Hematopoietic multipotent progenitor cell (in vitro differentiated cells): ENCODE measurements at regions not wholly inside any gene's neighbourhood (a gene's known extent, or its start where the extent isn't known, plus 50 kb on each side); places are given as distances from the start of the nearest gene placed in this dataset.

Experiments
- DNase-seq, 3 donors: peaks; one replicate each; pipeline ENCODE4 v3.0.0-alpha.2; 2011 to 2015; ENCODE audit warnings: low read depth in 2 of 3, low spot score in 2 of 3

DNA sequence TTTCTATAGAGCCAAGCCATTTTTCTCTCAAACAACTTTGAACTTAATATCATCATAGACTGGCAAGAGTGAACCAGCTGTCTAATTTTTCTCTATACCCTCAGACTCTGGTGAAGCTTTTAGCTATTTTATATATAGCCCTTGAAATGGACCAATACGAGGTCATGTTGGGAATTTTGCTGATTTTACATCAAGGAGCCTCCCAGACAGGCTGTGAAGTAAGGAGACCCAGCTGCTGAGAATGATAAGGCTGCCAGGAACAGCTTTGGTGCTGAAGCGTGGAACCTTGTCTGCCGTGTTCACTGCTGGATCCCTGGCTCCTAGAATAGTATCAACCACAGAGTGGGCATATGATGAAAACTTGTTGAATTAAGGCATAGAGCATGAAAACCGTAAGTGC lies 326.2 kb upstream of the NAV3 start:
- DNase-seq = no peak

DNA sequence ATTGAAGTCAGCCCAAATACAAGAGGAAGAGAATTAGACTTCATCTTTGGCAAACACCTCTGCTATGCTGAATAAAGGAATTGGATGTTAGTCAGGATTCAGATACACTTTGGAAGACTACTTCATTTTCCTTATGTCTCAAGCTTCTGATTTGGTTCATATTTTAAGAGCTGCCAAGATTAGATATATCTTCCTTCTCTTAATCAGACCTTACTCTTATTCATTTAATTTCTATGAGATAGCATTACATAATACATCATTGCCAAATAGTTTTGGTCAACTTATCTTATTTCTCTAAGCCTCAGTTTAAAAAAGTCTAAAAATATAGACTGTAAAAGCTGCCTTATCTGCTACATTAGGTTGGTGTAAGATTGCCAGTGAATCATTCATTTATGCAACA lies 330.6 kb upstream of the NAV3 start:
- DNase-seq = no peak

DNA sequence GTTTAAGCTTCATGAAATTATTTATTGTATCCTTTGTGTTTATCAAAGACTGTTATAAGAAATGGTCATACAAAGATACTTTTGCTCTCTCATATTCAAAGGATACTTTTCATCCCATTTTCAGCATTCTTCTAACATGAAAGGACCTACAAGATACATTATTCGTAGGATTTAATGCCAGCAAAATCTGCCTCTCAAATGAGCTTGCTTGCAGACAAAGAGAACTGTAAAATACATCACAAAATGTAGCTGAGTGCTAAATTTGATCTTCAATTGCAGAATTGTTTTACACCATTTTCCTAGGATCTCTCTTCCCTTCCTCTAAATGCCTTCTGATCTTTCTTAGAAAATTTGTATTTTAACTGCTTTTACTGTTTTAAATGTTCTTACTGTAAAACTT lies 333.0 kb upstream of the NAV3 start:
- no peak for DNase-seq

DNA sequence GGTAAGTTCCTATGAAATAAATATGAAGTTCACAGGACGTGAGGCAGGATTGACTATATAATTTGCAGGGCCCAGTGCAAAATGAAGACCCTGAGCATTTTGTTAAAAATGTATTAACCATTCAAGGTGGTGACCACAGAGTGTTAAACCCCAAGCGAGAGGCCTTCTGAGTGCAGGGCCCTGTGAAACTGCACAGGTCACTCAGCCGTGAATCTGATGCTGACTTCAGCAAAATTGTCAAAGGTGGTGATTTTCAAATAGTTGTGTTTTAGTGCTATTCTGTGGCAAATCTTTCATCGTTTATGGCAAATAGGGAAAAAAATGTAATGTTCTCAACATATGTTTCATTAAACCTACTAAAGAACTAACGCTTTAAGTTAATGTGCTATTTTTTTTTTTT lies 334.0 kb upstream of the NAV3 start:
- no peak for DNase-seq

DNA sequence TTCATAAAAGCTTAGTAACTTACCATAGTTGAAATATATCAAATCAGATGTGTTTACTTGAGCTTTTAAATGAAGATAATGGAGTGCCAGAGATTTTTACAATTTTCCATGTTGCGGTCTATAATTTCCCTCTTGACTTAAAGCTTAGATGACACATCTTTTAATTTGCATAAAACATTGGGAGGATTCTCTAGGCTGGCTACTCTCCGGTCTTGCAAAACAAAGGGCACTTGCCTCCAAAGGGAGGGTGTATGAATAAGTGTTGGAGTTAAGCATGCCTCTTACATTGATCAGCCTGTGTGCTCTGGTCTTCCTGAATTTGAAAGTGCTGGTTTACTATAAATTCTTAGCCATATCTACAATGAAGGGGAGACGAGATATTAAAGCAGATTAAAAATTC lies 336.4 kb upstream of the NAV3 start:
- no peak for DNase-seq

DNA sequence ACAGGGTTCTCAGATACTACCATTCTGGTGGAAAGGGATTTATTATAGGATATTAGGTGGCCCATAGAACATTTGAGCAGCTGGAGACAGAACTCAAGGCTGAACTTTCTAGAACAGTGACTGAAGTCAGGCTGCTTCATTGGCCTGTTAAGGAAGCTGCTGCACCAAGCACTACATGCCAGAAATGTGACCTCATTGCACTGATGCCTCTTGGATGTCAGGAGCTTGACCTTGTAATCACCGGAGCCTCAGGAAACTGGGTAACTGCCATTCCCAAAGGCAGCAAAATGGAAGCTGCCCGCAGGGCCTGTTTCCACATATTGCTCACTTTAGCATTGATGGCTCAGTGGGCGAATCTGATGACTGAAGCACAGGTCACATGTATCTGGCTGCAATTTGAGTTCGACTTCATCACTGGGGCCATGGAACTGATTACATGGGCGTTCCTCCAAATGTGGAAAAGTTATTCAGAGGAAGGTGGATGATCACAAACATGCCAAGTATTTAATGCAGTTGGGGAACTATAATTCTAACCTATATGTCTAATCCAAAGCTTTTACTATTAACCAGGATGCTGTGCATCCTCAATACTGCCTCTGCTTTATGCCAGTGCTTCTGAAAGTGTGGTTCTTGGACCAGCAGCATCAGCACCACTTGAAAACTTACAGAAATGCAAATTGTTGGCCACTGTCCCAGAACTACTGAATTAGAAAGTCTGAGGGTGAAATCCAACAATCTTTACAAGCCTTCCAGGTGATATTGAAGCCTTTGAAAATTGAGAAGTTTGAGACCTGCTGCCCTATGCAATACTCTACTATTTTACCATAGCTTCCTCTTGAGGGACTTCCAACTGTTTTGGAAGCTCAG lies 337.2 kb upstream of the NAV3 start:
- DNase-seq = no peak

DNA sequence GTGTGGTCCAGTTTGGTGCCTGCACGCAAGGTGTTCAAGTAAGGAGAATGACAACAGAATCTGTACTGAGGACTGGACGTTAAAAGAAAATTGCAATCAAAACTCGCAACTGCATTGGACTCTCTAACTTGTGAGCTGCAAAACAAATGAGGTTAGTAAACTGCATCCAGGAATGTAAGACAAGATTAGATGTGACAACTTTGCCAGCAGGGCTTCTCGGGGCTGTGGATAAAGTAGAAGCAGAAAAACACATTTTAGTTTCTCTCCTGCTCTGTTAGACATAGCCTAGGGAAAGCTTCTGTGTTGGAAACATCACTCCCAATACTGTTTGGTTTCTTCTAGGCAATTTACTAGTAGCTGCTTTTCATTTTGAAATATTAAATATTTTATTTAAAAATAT lies 338.2 kb upstream of the NAV3 start:
- DNase-seq = no peak

DNA sequence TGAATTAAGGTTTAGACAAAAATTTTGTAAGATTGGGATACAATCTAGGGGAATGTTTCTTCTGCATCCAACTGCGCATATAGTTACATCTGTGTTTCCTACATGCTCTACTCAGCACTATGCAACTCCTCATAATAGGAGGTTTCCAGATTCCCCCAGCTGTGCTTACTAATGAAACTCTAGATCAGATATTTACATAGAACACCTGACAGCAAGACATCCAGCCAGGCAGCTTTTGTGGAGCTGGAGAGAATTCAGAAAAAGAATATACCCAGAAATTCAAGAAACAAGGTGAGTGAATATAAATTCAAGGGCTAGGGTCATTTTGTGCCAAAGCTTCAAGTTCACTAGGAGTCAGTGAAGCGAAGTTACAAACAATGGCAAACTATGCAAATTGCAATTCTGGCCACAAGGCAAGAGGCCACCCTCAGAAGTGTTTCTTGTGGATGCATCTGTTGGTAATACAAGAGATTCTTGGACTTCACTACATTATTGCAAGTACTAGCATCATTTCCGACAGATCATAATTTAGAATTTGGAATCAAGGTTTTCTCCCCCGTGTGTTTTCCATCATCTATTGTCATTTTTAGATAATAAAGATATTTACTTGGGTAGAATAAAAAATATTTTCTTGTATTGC lies 341.2 kb upstream of the NAV3 start:
- no peak for DNase-seq

DNA sequence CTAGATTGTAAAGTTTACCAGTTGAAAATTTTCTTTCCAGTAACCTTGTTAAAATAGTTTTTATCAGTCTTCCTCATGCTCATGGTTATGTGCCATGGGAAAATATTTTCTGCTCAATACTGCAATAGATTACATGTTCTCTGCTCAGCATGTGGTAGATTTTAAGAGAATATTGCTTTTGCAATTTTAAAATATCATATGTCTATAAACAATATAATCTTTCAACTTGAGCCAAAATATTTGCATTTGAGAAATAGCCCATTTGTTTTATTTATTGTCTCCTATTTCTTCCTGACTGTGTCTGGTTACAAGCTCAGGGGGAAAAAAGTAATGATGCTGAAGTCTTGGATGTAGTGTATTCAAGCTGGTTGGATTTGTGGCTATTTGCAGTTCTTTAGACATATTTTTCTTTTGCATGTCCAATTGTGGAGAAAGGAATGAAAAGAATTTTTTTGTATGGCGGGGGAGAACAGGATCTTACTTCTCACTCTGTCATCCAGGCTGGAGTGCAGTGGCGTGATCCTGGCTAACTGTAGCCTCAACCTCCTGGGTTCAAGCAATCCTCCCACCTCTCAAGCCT lies 342.6 kb upstream of the NAV3 start:
- no peak for DNase-seq

DNA sequence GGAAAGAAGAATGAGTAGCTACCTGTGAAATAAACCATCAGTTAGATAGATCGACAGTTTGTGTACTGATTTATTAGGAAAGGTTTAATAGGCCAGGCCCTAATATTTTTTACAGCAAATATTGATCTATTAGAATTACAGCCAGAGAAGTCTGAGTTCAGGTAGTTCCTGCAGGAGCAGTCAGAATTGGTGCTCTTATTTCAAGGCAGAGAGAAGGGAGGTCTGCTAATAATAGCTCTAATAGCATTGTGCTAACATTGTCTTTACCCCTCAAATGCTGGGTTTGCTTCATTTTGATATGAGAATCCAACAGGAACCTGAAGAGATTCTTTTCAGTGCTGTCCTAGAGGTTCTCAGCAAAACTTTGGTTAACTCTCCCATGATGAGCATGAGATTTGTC lies 343.8 kb upstream of the NAV3 start:
- no peak for DNase-seq

DNA sequence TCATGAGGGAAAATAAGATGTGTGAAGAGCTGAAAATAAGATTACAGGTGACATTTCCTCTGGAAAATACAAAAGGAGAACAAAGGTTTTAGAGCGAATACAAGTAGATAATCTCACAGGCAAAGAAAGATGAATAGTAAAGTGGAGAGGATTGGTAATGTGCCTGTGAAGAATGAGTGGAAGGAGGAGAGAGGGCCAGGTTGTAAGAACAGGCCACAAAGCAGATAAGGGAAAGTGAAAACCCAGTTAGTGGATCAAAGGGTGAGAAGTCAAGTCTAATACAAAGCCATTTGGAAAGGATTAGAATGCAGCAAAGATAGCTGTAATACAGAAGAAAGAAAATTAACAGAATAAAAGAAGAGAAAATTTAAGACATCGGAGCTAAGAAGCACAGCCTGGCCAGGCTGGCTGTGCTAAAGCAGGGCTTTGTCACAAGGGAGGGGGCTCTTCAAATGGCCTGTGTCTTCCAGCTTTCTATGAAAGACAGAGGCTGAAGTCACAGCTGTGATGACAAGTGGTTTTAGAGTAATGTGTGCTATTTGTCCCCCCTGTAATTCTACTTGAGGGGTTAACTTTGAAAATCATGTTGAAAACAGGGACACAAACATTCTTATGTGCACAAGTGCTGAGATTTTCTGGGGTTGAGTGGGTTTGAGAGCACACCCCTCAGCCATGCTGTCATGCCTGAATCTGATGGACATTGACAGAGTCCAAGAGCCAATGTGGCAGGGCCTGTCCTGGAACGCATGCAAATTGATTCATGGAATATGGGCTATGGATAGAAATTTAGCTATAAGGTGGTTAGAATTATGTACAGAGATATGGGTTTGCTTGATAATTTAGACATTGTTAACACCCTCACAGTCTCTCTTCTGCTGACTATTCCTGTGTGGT lies 344.5 kb upstream of the NAV3 start:
- DNase-seq = no peak

DNA sequence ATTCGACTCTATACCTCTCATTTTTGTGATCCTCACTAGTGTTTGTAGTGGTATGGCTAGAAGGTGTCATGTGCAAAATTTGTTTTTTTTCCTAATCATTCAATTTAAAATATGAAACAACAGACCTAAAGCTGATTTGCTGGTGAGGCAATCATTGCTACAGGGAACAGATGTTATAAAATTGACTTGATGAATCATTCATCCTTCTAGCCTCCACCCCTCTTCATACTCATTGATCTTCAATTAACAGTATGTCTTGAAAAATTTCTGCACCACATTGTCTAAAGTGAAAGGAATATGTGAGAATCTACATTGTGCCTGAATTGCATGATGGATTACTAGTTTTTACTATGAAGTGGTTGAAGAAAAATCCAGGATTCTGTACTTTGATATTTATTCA lies 349.0 kb upstream of the NAV3 start:
- no peak for DNase-seq

DNA sequence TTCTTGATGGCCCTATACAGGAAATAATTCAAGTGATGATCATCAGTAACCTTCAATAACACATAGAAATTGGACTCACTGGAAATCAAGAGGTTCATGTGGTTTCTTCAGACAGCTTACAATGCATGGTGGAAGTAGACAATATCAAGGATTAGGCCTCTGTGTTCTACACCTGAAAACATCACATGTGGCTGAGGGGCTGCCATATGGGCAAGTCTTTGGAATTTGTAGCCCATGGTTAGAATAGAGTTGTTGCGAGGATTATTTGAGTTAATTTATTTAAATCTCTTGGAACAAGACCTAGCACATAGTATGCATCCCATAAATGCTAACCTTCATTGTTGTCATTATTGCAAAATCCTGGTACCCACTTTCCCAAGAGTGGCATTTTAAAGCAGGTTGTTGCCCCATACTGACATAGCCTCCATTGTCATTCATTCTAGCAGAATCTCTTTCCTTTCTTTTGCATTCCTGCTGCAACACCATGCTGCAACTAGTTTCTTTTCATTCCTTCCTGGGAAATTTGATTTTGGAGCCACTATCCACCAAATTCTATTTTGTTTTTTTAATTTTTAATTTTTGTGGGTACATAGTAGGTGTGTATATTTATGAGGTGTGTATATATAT lies 352.7 kb upstream of the NAV3 start:
- DNase-seq = no peak

DNA sequence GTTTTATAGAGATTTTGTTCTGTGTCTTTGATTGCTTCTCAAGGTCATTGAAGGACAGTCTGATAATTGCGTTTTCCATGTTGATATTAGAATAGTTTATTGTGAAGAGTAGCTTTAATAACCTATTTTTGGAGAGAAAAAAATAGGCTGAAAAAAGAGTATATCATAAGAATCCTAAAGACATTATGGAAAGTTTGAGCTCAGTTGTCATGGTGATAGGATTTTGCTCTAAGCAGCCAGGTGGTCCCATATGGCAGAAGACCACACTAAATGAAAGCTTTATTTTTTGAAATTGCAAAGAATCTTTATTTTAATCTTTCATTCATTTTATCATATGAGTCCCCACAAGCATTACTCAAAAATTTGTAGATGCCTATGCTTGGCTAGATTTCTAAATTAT lies 358.9 kb upstream of the NAV3 start:
- DNase-seq = no peak

DNA sequence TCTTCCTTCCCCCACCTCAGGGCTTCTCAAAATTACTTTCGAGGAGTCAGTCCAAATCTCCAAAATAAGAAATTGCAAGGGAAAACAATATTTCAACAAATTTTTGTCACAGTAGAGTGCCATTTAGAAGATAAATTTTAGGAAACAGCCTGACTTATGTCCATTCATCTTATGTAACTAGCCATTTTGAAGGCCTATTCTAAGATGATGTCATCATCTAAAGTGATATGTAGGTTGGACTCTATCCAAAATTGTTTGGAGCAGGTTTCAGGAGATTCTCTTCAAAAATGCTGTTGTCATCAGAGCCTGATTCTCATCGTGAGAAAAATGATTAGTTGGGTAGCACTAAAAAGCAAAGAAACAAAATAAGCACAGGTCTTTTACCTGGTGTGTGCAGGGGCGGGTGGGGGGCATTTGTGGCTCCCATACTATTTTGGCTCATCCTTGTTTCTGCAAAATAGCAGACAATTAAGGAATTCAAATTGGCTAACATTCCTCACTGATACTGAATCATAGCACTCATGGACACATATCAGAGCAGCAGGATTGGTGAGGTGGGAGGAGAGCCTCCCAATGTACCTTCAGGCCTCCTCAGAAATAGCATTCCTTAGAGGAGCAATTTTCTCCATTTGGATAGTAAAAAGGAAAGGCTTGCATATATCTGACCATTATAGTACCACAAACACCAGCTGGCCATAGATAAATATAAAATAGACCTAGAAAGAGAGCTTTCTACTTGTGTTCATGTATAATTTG lies 360.9 kb upstream of the NAV3 start:
- DNase-seq = no peak

DNA sequence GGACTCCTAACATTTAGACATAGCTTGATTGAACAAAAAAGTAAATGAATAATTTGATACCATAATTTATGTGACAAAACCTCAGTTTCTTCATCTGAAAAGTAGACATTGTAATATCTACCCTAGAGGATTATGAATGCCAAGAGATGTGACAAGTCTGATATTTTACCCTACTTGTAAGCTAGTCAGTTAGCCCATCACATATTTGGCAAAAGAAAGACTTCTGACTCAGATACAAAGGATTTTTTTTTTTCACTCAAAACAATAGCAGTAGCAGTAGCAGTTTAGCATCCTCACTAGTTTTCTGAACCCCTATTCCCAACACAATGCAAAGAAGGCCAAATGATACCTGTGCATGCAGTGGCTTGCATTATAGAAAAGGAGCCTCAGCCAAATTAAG lies 377.3 kb upstream of the E2F7 start:
- DNase-seq = no peak

DNA sequence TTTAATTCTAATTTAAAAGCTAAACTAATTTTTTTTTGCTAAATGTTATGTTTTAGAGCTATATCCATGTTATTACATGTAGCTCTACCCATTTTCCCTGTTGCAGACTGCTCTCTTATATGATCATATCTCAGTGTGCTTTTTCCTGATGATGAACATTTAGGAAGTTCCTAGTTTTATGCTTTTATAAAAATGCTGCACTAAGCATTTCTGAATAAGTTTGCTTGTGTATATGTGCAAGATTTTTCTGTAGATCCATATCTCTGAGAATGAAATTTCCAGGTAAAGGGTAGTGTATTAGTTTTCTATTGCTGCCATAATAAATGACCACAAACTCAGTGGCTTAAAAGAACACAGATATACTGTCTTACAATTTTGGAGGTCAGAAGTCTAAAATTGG lies 374.4 kb upstream of the E2F7 start:
- no peak for DNase-seq

DNA sequence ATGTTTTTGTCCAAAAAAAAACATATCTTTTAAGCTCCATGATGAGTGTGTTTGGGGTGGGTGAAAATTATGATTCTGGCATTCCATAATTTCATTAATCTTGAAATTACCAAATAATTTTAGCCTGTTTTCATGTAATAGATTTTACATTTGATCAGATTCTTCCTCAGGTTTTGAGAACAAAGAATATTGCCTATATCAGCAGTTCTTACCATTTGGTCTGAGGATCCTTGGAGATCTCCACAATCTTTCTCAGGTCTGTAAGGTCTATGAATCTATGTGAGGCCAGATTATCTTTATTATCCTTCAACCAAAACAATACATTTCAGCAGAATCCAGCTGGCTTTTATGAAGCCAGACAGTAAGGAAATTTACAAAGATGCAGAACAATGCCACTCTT lies 373.3 kb upstream of the E2F7 start:
- DNase-seq = no peak

DNA sequence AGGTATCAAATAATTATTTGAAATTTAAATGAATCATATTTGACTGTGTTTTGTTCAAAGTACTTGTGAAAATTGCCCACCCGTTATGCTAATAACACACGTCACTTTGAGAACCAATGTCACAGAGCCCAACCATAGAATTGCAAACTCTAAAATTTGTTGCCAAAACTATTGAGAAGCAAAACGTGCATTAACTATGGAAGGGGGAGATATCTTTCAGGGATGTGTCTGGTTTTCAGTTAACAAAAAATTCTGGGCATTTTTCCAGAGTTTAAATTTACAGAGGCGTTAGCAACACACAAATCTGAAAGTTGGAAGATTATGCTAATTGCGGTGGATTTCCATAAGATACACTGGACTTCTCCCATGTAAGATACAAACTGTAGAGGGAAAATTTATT lies 371.8 kb upstream of the E2F7 start:
- DNase-seq = no peak
